ENCODE measurements at regions not wholly inside any gene's neighbourhood (a gene's known extent, or its start where the extent isn't known, plus 50 kb on each side); places are given as distances from the start of the nearest gene placed in this dataset.

DNA sequence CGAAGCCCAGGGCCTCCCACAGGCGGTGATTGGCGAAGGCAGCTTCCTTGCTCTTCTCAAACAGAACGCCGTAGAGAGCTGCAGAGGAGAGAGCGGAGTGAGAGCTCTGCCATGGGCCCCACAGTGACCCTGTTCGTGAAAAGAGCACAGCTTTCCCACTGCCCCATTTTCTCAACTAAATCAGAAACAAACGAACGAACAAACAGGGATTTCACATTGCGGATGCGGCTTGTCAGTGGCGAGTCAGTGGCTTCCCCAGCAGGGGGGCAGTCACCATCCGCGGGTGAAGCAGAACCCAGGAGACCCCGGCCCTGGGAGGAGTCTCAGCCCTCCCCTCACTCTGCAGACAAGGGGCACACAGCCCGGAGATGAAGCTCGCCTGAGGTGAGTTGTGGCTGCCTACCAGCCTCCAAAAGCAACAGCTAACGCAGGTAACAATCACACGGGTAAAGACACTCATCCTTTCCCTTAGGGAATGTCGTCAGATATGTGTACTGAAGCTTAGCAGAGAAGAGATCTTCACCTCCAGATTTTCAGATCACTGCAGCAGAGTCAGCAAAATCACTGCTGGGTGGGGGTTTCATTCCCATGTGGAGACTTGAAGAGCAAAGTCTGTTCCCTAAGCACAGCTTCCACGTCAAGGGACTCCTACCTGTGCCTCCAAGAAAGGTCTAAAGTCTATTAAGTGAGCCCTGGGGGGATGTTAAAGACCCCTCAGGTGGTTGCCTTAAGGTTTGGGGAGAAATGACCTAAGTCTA is 51.2 kb upstream of the GPR31 start:
- TF ChIP-seq, protein P1, sequence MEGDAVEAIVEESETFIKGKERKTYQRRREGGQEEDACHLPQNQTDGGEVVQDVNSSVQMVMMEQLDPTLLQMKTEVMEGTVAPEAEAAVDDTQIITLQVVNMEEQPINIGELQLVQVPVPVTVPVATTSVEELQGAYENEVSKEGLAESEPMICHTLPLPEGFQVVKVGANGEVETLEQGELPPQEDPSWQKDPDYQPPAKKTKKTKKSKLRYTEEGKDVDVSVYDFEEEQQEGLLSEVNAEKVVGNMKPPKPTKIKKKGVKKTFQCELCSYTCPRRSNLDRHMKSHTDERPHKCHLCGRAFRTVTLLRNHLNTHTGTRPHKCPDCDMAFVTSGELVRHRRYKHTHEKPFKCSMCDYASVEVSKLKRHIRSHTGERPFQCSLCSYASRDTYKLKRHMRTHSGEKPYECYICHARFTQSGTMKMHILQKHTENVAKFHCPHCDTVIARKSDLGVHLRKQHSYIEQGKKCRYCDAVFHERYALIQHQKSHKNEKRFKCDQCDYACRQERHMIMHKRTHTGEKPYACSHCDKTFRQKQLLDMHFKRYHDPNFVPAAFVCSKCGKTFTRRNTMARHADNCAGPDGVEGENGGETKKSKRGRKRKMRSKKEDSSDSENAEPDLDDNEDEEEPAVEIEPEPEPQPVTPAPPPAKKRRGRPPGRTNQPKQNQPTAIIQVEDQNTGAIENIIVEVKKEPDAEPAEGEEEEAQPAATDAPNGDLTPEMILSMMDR (IDR thresholded peaks at IDR 0.05; ENCODE audit: low read depth, low read length), result no peak
- TF ChIP-seq MYC (IDR thresholded peaks at IDR 0.05; ENCODE audit: low read depth, low read length), result no peak
